Astrocyte (in vitro differentiated cells and primary cell): ENCODE measurements at regions not wholly inside any gene's neighbourhood (a gene's known extent, or its start where the extent isn't known, plus 50 kb on each side); places are given as distances from the start of the nearest gene placed in this dataset.

Experiments used
- EZH2 ChIP-seq: IDR thresholded peaks from 2 replicates; pipeline ENCODE4 v1.6.1; 2012; ENCODE audit warnings: mild to moderate bottlenecking, low read length, inconsistent platforms; ENCODE audit not compliant: insufficient read depth
- TF ChIP-seq, protein P1 (sequence below): IDR thresholded peaks from 2 replicates; pipeline ENCODE4 v1.5.1; 2011; ENCODE audit warnings: low read depth, mild to moderate bottlenecking, inconsistent platforms, low read length, moderate library complexity; ENCODE audit not compliant: insufficient read depth

DNA sequence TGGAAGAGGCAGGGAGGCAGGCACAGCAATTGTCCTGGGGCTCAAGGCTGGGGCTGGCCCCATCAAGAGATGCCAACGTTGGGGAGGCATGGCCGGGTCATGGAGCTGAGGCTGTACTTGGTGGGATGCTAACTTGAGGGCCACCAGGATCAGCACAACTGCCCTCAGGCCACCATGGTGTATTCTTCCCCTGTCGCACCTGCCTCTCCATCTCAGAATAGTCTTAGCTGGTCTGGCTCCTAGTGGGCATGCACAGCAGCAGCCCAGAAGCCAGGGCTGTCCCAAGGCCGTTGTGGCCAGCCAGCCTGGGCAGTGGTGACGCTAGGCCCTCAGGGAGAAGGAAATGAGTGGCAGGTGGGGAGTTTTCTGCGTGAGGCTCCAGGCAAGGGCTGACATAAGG, 91.3 kb downstream of the DHCR7 start:
- TF ChIP-seq, protein P1, sequence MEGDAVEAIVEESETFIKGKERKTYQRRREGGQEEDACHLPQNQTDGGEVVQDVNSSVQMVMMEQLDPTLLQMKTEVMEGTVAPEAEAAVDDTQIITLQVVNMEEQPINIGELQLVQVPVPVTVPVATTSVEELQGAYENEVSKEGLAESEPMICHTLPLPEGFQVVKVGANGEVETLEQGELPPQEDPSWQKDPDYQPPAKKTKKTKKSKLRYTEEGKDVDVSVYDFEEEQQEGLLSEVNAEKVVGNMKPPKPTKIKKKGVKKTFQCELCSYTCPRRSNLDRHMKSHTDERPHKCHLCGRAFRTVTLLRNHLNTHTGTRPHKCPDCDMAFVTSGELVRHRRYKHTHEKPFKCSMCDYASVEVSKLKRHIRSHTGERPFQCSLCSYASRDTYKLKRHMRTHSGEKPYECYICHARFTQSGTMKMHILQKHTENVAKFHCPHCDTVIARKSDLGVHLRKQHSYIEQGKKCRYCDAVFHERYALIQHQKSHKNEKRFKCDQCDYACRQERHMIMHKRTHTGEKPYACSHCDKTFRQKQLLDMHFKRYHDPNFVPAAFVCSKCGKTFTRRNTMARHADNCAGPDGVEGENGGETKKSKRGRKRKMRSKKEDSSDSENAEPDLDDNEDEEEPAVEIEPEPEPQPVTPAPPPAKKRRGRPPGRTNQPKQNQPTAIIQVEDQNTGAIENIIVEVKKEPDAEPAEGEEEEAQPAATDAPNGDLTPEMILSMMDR, result no peak
- no peak for TF ChIP-seq EZH2
